OCI-LY3 (cell line): ENCODE measurements at regions not wholly inside any gene's neighbourhood (a gene's known extent, or its start where the extent isn't known, plus 50 kb on each side); places are given as distances from the start of the nearest gene placed in this dataset.

ENCODE experiments used
- H2AFZ ChIP-seq: fragments of 200-600, 300-600 bp; shearing (Covaris generic); 2 replicates; pipeline ENCODE4 v1.6.0; 2014; ENCODE audit warnings: antibody characterized with exemption, low read depth, low read length
- H3K27ac ChIP-seq: fragments of 200-600, 300-600 bp; sonication (generic); 2 replicates; pipeline ENCODE4 v1.5.1; 2014; ENCODE audit warnings: mild to moderate bottlenecking, low read length, moderate library complexity, mixed read lengths
- H3K27me3 ChIP-seq: fragments of 200-600, 300-600 bp; sonication (generic); 2 replicates; pipeline ENCODE4 v1.6.1; 2014; ENCODE audit warnings: low read depth, low read length, mixed read lengths
- H3K36me3 ChIP-seq: fragments of 200-600, 300-600 bp; sonication (generic); replicated peaks from 2 replicates; pipeline ENCODE3; 2014; ENCODE audit warnings: low read depth, low read length, mixed read lengths
- H3K4me1 ChIP-seq: fragments of 300-600, 200-600 bp; sonication (generic); 2 replicates; pipeline ENCODE4 v1.6.1; 2014; ENCODE audit warnings: low read length, mixed read lengths
- H3K4me2 ChIP-seq: fragments of 200-600, 300-600 bp; sonication (generic); 2 replicates; pipeline ENCODE4 v1.6.1; 2014; ENCODE audit warnings: low read length, mixed read lengths
- H3K4me3 ChIP-seq: fragments of 300-600, 200-600 bp; sonication (generic); 2 replicates; pipeline ENCODE4 v1.5.1; 2014; ENCODE audit warnings: antibody characterized with exemption, mild to moderate bottlenecking, low read length, moderate library complexity
- H3K79me2 ChIP-seq: fragments of 300-600, 200-600 bp; shearing (Covaris generic); 2 replicates; pipeline ENCODE4 v1.6.1; 2014; ENCODE audit warnings: mild to moderate bottlenecking, low read length, mixed read lengths
- H3K9ac ChIP-seq: fragments of 300-600, 200-600 bp; shearing (Covaris generic); 2 replicates; pipeline ENCODE4 v1.6.0; 2014; ENCODE audit warnings: mild to moderate bottlenecking, low read length, moderate library complexity
- H3K9me3 ChIP-seq: fragments of 200-600, 300-600 bp; shearing (Covaris generic); 2 replicates; pipeline ENCODE4 v1.6.1; 2014; ENCODE audit warnings: low read length, mixed read lengths; ENCODE audit not compliant: insufficient read depth
- H4K20me1 ChIP-seq: fragments of 200-600, 300-600 bp; sonication (generic); 2 replicates; pipeline ENCODE4 v1.6.1; 2016; ENCODE audit warnings: low read length, mixed read lengths; ENCODE audit not compliant: insufficient read depth
- CTCF ChIP-seq: fragments of 200-600, 300-600 bp; sonication (generic); IDR thresholded peaks from 2 replicates; pipeline ENCODE4 v1.5.1; 2014; ENCODE audit warnings: antibody characterized with exemption, low read length, low read depth
- EZH2phosphoT487 ChIP-seq: fragments of 200-600 bp; shearing (Covaris generic); IDR thresholded peaks from 2 replicates; pipeline ENCODE4 v1.6.1; 2018; ENCODE audit warnings: antibody characterized with exemption, mixed run types, low read depth

- Histone ChIP-seq H4K20me1 (no peaks in the 10 kb centered on the region), H2AFZ (no peak overlapping the region), H3K79me2 (no peaks in the 10 kb centered on the region), H3K4me1 (no peaks in the 10 kb centered on the region), H3K4me2 (no peak overlapping the region), H3K9ac (no peak overlapping the region), H3K36me3 (no peaks in the 10 kb centered on the region), H3K27me3 (no peaks in the 10 kb centered on the region; the same call in 1 of the 2 replicates), H3K9me3 (no peaks in the 10 kb centered on the region), H3K4me3 (no peak overlapping the region), H3K27ac (no peak overlapping the region)
- TF ChIP-seq CTCF = no peak
- TF ChIP-seq EZH2phosphoT487 = no peak
Measured at GRCh38 chr7:96936621-96937020, 68.7 kb upstream of the DLX6 start.

GRCh38 chr7:96942112-96942511 lies 63.2 kb upstream of the DLX6 start:
- Histone ChIP-seq H4K20me1 (no peaks in the 10 kb centered on the region), H3K36me3 (no peaks in the 10 kb centered on the region), H3K27me3 (no peaks in the 10 kb centered on the region), H3K9ac (no peak overlapping the region), H3K79me2 (no peaks in the 10 kb centered on the region), H3K4me2 (no peak overlapping the region), H3K27ac (no peak overlapping the region), H3K9me3 (no peaks in the 10 kb centered on the region), H2AFZ (no peak overlapping the region), H3K4me3 (no peak overlapping the region), H3K4me1 (no peaks in the 10 kb centered on the region)
- TF ChIP-seq EZH2phosphoT487 (no peak), CTCF (no peak)

GRCh38 chr7:96949766-96950165 lies 55.6 kb upstream of the DLX6 start:
- H3K4me3 ChIP-seq = no peak overlapping the region
- no peak overlapping the region for H2AFZ ChIP-seq
- TF ChIP-seq EZH2phosphoT487 = no peak
- no peak for TF ChIP-seq CTCF
- H3K4me1 ChIP-seq = no peaks in the 10 kb centered on the region
- H3K9ac ChIP-seq = no peak overlapping the region
- no peak overlapping the region for H3K4me2 ChIP-seq
- H3K9me3 ChIP-seq = no peaks in the 10 kb centered on the region
- no peaks in the 10 kb centered on the region for H3K79me2 ChIP-seq
- H3K27me3 ChIP-seq = no peaks in the 10 kb centered on the region
- H3K36me3 ChIP-seq = no peaks in the 10 kb centered on the region
- H4K20me1 ChIP-seq = no peaks in the 10 kb centered on the region
- no peak overlapping the region for H3K27ac ChIP-seq

- no peaks in the 10 kb centered on the region for H3K79me2 ChIP-seq
- no peaks in the 10 kb centered on the region for H3K27me3 ChIP-seq
- H3K36me3 ChIP-seq = no peaks in the 10 kb centered on the region
- no peak overlapping the region for H3K27ac ChIP-seq
- H3K4me1 ChIP-seq = no peaks in the 10 kb centered on the region
- no peaks in the 10 kb centered on the region for H3K9me3 ChIP-seq
- H4K20me1 ChIP-seq = no peaks in the 10 kb centered on the region
- TF ChIP-seq EZH2phosphoT487 (no peak), CTCF (no peak)
- H3K4me3 ChIP-seq = no peak overlapping the region
- no peak overlapping the region for H3K9ac ChIP-seq
- no peak overlapping the region for H2AFZ ChIP-seq
- no peak overlapping the region for H3K4me2 ChIP-seq
Measured at GRCh38 chr7:96952974-96953391, 52.4 kb upstream of the DLX6 start.
